HUES6 (cell line): ENCODE measurements at regions not wholly inside any gene's neighbourhood (a gene's known extent, or its start where the extent isn't known, plus 50 kb on each side); places are given as distances from the start of the nearest gene placed in this dataset.

Source experiments
- H3K27ac ChIP-seq: 2 replicates; pipeline ENCODE4 v1.7.0; 2013; ENCODE audit warnings: low read depth, mild to moderate bottlenecking, low read length, inconsistent platforms
- H3K27me3 ChIP-seq: 2 replicates; pipeline ENCODE4 v1.6.1; 2013; ENCODE audit warnings: low read length; ENCODE audit not compliant: control insufficient read depth, insufficient read depth
- H3K36me3 ChIP-seq: 2 replicates; pipeline ENCODE4 v1.6.1; 2013; ENCODE audit warnings: low read length; ENCODE audit not compliant: control insufficient read depth, insufficient read depth
- H3K4me1 ChIP-seq: 2 replicates; pipeline ENCODE4 v1.6.1; 2013; ENCODE audit warnings: low read length; ENCODE audit not compliant: control insufficient read depth, insufficient read depth
- H3K4me3 ChIP-seq: 2 replicates; pipeline ENCODE4 v1.5.1; 2013; ENCODE audit warnings: low read depth, low read length
- H3K9ac ChIP-seq: one replicate; pipeline ENCODE4 v1.6.1; 2013; ENCODE audit warnings: mild to moderate bottlenecking, low read length
- H3K9me3 ChIP-seq: 2 replicates; pipeline ENCODE4 v1.6.1; 2013; ENCODE audit warnings: low read depth, low read length; ENCODE audit not compliant: control insufficient read depth, insufficient read depth

DNA sequence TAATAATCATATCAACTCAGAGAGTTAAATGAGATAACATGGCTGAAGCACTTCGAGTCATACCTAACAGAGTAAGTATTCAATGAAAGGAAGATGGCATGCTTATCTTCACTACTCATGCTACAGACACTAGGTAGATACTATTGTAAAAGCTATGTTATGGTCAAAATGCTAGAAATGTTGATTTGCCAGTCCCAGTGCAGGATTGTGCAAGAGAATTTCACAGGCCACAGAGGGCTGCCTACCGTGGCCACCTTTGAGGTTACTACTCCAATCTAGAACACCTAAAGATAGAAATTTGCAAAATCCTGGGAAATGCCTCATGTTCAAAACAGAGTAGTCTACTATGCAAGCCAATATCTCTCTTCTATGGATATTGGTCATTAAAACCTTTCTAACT is 75.3 kb upstream of the PLEKHG7 start:
- Histone ChIP-seq H3K9ac (no peak overlapping the region), H3K4me3 (no peak overlapping the region), H3K4me1 (no peaks in the 10 kb centered on the region), H3K36me3 (no peaks in the 10 kb centered on the region), H3K9me3 (no peaks in the 10 kb centered on the region), H3K27ac (no peak overlapping the region), H3K27me3 (no peaks in the 10 kb centered on the region)

DNA sequence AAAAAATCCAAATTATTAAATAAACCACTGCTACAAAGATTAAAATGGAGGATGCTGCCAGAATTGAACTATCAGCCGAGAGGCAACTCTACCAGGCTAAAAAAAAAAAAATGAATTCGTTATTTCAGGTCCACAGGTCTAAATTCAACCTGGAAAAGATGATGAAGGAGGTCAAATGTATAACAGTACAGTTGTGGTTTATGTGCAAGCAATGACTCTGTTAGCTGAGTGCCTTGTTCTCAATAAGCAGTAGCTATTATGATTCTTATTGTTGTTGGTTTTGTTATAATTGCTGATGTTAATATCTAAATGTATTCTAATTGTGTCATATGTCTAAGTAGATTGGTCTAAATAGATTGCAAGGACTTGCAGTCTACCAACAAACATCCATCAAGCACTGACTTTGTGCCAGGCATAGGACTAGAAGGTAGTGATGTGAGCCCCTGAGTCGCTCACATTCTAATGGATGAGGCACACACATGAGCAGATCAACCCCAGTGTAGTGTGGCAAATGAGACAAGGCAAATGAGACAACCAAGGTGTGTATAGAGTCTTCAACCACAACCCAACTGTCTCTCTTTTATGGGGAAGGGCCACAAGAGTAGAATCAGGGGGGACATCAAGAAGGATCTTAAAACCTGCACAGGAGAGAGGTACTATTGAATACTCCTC is 77.0 kb upstream of the PLEKHG7 start:
- Histone ChIP-seq H3K9ac (no peak overlapping the region), H3K27me3 (no peaks in the 10 kb centered on the region), H3K4me3 (no peak overlapping the region), H3K4me1 (no peaks in the 10 kb centered on the region), H3K36me3 (no peaks in the 10 kb centered on the region), H3K9me3 (no peaks in the 10 kb centered on the region), H3K27ac (no peak overlapping the region)

DNA sequence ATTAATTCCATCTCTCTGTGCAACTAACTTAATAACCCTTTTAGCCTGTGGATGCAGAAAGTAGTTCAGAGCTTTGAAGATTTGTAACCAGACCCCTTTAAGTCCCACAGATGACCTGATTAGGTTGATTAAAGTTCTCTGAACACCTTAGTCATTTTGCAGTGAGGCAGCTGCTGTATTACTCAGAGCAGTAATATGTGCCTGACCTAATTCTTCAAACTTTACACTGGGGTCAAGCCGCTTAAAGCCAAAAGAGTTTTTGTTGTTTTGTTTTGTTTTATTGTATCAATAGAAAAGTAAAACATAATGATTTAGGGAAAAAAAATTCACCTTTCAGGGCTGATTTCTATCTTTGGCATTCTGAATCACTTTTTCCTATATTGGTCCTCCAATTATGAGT is 78.6 kb upstream of the PLEKHG7 start:
- no peaks in the 10 kb centered on the region for H3K4me1 ChIP-seq
- H3K27me3 ChIP-seq, result no peaks in the 10 kb centered on the region
- H3K9me3 ChIP-seq, result no peaks in the 10 kb centered on the region
- H3K4me3 ChIP-seq, result no peak overlapping the region
- no peaks in the 10 kb centered on the region for H3K36me3 ChIP-seq
- no peak overlapping the region for H3K9ac ChIP-seq
- H3K27ac ChIP-seq, result no peak overlapping the region

DNA sequence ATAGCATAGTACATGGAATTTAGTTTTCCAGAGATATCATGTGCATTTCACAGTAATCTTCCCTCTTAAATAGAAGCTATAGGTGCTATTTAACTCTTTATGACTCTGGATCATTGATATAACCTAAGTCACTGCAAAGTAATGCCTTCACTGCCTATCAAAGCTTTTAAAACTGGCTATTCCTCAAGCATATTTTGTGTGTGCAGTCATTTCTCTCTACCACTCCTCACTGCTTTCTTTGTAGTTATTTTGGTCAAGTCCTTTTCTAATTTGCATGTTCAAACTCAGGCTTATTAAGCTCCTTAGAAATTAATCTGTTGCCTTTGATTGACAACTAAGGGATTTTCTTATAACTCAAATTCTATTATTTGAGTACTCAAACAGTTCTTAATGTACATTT is 79.4 kb upstream of the PLEKHG7 start:
- Histone ChIP-seq H3K27ac (no peak overlapping the region), H3K36me3 (no peaks in the 10 kb centered on the region), H3K4me1 (no peaks in the 10 kb centered on the region), H3K4me3 (no peak overlapping the region), H3K27me3 (no peaks in the 10 kb centered on the region), H3K9ac (no peak overlapping the region), H3K9me3 (no peaks in the 10 kb centered on the region)

DNA sequence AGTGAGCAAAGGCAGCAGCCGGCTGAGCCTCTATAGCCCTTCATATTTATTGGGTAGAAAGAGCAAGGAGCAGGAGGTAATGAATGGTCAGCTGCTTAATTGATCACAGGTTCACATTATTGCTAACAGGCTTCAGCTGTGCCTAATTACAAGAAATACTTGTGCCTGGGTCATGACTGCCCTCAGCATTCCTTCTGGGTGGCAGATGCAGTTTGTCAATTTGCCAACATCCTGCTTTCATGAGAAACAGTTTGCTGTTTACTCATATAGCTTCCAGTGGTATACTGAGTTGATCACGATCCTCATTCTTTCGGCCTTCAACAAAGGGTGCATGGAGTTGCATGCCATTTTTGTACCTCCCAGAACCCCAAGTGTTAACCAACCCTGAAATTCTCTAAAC is 81.0 kb upstream of the PLEKHG7 start:
- H3K9me3 ChIP-seq, result no peaks in the 10 kb centered on the region
- no peak overlapping the region for H3K9ac ChIP-seq
- H3K27ac ChIP-seq, result no peak overlapping the region
- H3K27me3 ChIP-seq, result no peaks in the 10 kb centered on the region
- no peaks in the 10 kb centered on the region for H3K4me1 ChIP-seq
- no peak overlapping the region for H3K4me3 ChIP-seq
- no peaks in the 10 kb centered on the region for H3K36me3 ChIP-seq

DNA sequence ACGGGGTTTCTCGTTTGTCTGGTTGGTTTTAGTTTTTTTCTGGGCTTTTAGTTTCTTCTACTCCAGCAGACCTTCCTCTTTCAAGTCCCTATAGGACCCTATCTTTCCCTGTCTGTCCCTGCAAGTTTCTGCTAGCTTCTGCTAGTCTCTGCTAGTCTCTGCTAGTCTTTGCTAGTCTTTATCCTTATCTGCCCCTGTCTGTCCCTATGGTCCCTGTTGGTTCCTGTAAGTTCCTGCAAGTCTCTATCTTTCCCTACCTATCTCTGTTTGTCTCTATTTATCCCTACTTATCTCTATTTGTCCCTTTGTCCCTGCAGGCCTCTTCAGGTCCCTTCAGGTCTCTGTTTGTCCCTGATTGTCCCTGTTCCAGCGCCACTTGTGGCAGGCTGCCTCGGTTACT is 81.5 kb upstream of the PLEKHG7 start:
- H3K27ac ChIP-seq, result no peak overlapping the region
- H3K9me3 ChIP-seq, result no peaks in the 10 kb centered on the region
- no peak overlapping the region for H3K4me3 ChIP-seq
- H3K36me3 ChIP-seq, result no peaks in the 10 kb centered on the region
- no peaks in the 10 kb centered on the region for H3K4me1 ChIP-seq
- H3K9ac ChIP-seq, result no peak overlapping the region
- no peaks in the 10 kb centered on the region for H3K27me3 ChIP-seq

DNA sequence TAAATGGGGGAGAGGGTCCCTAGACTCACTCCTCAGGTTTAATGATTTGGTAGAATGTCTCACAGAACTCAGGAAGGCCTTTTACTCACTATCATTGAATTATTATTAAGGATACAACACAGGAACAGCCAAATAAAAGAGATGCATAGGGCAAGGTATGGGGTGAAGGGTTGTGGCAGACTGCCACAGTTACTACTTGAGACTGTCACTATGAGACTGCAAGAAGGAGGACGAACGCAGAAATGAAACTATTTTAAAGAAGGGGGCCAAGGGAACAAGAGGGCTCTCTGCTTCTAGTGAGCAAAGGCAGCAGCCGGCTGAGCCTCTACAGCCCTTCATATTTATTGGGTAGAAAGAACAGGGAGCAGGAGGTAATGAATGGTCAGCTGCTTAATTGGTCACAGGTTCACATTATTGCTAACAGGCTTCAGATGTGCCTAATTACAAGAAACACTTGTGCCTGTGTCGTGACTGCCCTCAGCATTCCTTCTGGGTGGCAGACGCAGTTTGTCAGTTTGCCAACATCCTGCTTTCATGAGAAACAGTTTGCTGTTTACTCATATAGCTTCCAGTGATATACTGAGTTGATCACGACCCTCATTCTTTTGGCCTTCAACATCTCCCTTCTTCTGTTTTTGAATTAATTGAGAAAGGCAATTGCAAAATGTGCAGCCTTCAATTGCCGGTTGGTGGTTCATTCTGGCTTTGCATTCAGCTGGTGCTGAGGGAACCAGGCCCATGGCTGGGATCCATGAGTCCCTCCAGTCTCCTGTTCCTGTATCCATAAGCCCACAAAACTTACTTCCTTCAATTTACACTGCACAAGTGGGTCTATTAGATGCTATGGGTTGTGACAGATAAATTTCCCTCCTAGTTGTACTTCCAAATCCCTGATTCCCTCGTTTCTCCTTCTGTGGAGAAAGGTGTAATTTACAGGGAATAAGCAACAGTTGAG is 82.8 kb upstream of the PLEKHG7 start:
- H3K27me3 ChIP-seq, result no peaks in the 10 kb centered on the region
- H3K9ac ChIP-seq, result no peak overlapping the region
- H3K9me3 ChIP-seq, result no peaks in the 10 kb centered on the region
- no peak overlapping the region for H3K4me3 ChIP-seq
- H3K36me3 ChIP-seq, result no peaks in the 10 kb centered on the region
- H3K27ac ChIP-seq, result no peak overlapping the region
- no peaks in the 10 kb centered on the region for H3K4me1 ChIP-seq

DNA sequence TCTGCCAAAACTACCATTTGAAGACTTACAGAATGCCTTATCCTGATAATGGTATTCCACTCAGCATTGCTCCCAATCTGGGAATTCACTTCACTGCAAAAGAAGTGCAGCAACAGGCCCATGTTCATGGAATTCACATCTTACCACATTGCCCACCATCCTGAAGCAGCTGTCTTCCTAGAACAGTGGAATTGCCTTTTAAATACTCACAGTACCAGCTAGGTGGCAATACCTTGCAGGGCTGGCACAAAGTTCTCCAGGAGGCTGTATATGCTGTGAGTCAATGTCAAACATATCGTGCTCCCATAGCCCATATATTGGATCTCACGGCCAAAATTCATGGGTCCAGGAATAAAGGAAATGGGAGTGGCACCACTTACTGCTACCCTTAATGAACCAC is 83.8 kb upstream of the PLEKHG7 start:
- Histone ChIP-seq H3K27ac (no peak overlapping the region), H3K9me3 (no peaks in the 10 kb centered on the region), H3K27me3 (no peaks in the 10 kb centered on the region), H3K4me3 (no peak overlapping the region), H3K36me3 (no peaks in the 10 kb centered on the region), H3K4me1 (no peaks in the 10 kb centered on the region), H3K9ac (no peak overlapping the region)

DNA sequence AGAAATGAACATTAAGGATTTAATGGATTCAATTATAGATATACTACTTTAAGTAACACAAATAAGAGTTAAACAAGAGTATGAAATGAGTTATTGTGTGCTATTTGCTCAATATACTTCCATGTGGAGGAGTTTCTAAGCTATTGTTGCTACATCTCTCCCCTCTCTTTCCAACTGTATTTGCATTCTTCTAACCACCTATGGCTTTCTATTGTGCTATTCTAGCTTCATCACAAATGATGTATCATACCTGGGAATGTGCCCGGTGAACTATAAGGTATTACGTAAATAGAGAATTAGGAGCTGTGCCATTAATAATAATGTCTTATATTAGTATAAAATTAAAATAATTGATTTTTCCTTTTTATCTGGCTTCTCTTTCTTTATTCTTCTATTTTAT is 87.1 kb upstream of the PLEKHG7 start:
- Histone ChIP-seq H3K9me3 (no peaks in the 10 kb centered on the region), H3K36me3 (no peaks in the 10 kb centered on the region), H3K27ac (no peak overlapping the region), H3K27me3 (no peaks in the 10 kb centered on the region), H3K4me1 (peaks cover 2% of the 10 kb centered on the region), H3K9ac (no peak overlapping the region), H3K4me3 (no peak overlapping the region)

DNA sequence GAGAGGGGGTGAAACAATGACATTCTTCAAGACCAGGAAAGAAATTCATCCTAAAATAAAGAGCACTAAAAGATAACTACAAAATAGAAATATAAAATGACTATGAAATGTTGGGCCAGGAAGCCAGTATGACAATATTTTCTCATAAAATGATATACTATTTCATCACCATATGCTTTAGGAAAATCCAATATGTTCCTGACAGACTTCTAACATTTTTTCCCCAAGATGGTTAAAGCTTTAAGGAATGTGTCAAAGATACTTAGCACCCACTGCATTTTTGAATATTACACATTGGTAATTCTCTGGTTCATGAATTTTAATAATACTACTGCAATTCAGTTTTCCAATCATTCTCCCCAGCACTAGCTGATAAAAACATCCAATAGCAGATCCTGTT is 87.7 kb upstream of the PLEKHG7 start:
- no peak overlapping the region for H3K27ac ChIP-seq
- H3K9me3 ChIP-seq, result no peaks in the 10 kb centered on the region
- H3K4me1 ChIP-seq, result peaks cover 9% of the 10 kb centered on the region
- no peak overlapping the region for H3K4me3 ChIP-seq
- H3K27me3 ChIP-seq, result no peaks in the 10 kb centered on the region
- H3K9ac ChIP-seq, result no peak overlapping the region
- no peaks in the 10 kb centered on the region for H3K36me3 ChIP-seq

DNA sequence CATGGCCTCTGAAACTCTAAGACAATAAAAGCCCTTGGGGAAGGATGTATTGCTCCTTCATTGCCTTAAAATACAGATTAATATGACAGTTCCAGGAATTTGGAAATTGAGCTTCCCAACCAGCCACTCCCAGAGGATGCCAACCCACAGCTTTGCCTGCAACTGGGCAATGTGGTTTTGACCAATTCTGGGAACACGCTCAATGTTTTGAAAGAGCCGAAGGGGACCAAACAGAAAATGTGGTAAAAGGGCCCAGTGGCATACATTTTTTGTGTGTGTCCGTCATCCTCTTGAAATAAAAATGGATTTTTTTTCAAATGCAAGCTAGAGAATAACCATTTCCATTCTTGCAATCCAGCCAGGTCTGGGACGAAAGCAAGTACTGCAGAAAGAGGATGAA is 88.3 kb upstream of the PLEKHG7 start:
- Histone ChIP-seq H3K4me1 (peaks cover 13% of the 10 kb centered on the region), H3K27me3 (no peaks in the 10 kb centered on the region), H3K9ac (no peak overlapping the region), H3K4me3 (no peak overlapping the region), H3K36me3 (no peaks in the 10 kb centered on the region), H3K27ac (no peak overlapping the region), H3K9me3 (no peaks in the 10 kb centered on the region)
